Astrocyte of the spinal cord (primary cell): ENCODE measurements at regions not wholly inside any gene's neighbourhood (a gene's known extent, or its start where the extent isn't known, plus 50 kb on each side); places are given as distances from the start of the nearest gene placed in this dataset.
"Not testable (repeated sequence)": the region's sequence is repeated elsewhere in the genome, so short reads cannot be mapped to it uniquely, and the experiment has no call there.

Experiments used
- DNase-seq: peaks from one replicate; pipeline ENCODE4 v3.0.0; 2011; ENCODE audit warnings: low read depth, low spot score
- H3K4me3 ChIP-seq: 2 replicates; pipeline ENCODE4 v1.5.1; 2011; ENCODE audit warnings: low read depth, mild to moderate bottlenecking, low read length, moderate library complexity
- in situ Hi-C: cut with HindIII; loops from 2 replicates; pipeline ENCODE4 v1.10.0; 2017; ENCODE audit warnings: low sequenced_read_pairs
- TF ChIP-seq, protein P1 (sequence below): IDR thresholded peaks from 2 replicates; pipeline ENCODE4 v1.5.1; 2012; ENCODE audit warnings: low read depth, mild to moderate bottlenecking, low read length, inconsistent platforms

DNA sequence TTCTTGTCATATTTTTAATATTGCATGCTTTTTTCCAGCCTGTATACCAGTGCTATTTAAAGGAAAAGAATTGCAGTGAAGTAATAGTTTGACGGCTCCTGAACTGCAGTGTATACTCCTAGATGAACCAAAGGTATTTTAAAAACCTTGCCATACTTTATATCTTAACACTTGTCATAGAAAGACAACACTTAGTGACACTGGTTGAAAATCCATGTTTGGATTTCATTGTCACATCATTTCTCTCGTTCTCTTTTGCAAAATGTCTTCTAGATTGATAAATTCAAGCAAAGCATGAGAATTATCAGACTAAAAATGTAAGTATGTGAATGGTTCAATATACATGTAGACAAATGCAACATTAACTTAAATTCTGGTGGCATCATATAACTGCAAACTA is 1293.9 kb downstream of the PCDH9 start:
- no peak for DNase-seq
- H3K4me3 ChIP-seq = no peak overlapping the region
- TF ChIP-seq, protein P1, sequence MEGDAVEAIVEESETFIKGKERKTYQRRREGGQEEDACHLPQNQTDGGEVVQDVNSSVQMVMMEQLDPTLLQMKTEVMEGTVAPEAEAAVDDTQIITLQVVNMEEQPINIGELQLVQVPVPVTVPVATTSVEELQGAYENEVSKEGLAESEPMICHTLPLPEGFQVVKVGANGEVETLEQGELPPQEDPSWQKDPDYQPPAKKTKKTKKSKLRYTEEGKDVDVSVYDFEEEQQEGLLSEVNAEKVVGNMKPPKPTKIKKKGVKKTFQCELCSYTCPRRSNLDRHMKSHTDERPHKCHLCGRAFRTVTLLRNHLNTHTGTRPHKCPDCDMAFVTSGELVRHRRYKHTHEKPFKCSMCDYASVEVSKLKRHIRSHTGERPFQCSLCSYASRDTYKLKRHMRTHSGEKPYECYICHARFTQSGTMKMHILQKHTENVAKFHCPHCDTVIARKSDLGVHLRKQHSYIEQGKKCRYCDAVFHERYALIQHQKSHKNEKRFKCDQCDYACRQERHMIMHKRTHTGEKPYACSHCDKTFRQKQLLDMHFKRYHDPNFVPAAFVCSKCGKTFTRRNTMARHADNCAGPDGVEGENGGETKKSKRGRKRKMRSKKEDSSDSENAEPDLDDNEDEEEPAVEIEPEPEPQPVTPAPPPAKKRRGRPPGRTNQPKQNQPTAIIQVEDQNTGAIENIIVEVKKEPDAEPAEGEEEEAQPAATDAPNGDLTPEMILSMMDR = no peak
- in situ Hi-C loops = no loop called here

GRCh38 chr13:65932587-65933239 is 1297.4 kb downstream of the PCDH9 start:
- in situ Hi-C loops = no loop called here
- TF ChIP-seq, protein P1 = no peak
- no peak for DNase-seq
- H3K4me3 ChIP-seq = no peak overlapping the region

DNA sequence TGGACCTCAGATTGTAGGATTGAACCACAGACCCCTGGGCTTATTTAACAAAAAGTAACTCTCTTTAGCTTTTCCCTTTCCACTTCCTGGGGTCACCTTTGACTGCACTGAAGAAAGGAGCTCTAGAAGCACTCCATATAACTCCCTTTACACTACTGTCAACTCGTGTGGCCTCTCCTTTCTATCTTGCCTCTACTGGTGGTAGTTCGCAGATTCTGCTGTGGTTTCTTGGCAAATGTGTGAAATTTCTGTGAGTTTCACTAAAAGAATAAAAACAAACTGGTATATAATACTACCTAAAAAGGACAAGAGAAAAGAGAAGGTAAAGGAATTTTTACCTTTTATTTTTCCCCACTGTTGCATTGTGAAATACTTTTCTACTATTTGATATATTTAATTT is 1298.1 kb downstream of the PCDH9 start:
- TF ChIP-seq, protein P1 = no peak
- no peak overlapping the region for H3K4me3 ChIP-seq
- DNase-seq = no peak
- in situ Hi-C loops = no loop called here

DNA sequence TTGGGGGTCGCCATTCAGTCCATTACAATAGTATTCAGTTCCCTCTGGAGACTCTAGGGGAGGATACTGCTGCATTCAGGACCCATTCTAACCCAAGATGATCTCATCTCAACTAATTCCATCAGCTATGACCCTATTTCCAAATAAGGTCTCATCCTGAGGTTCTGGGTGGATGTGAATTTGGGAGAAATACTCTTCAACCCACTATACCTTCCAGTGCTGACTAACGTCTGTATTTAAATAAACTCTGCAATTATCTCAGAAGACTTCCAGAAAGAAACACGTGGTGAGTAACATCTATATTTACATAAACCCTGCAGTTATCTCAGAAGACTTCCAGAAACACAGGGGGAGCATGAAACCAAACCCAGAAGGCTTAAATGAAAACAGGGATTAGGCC is 1300.7 kb downstream of the PCDH9 start:
- TF ChIP-seq, protein P1 = no peak
- no peak for DNase-seq
- in situ Hi-C loops = no loop called here
- H3K4me3 ChIP-seq = no peak overlapping the region

GRCh38 chr13:65926750-65927171 is 1303.4 kb downstream of the PCDH9 start:
- TF ChIP-seq, protein P1 = peak; percentile 6
- H3K4me3 ChIP-seq = no peak overlapping the region
- no peak for DNase-seq
- in situ Hi-C loops = no loop called here

DNA sequence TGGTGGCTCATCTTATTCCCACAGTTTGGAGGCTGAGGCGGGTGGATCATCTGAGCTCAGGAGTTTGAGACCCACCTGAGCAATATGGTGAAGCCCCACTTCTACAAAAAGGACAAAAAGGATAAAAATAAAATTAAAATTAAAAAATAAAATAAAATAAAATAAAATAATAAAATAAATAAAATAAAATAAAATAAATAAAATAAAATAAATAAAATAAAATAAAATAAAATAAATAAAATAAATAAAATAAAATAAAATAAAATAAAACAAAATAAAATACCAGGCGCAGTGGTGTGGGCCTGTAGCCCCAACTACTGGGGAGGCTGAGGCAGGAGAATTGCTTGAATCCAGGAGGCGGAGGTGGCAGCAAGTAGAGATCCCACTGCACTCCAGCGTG is 1307.3 kb downstream of the PCDH9 start:
- DNase-seq, in situ Hi-C loops, H3K4me3 ChIP-seq: not testable (repeated sequence)

DNA sequence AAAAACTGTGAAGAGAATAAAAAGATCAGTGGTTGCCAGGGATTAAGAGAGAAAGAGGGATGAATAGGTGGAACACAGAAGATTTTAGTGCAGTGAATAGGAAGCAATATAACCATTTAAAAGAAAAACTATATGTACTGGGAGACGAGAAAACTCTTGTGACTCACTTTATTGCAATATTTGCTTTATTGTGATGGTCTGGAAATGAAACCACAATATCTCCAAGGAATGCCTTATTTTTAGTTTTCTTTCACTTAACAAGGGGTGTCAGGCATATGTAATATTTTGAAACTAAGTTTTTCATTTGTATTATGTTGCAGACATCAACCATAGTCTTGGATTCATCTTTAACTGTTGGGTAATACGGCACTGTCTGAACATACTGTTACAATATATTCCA is 1308.2 kb downstream of the PCDH9 start:
- TF ChIP-seq, protein P1 = no peak
- DNase-seq = peak; percentile 59
- in situ Hi-C loops = no loop called here
- no peak overlapping the region for H3K4me3 ChIP-seq
